Nucleus accumbens (tissue), 56 donors: ENCODE measurements at regions not wholly inside any gene's neighbourhood (a gene's known extent, or its start where the extent isn't known, plus 50 kb on each side); places are given as distances from the start of the nearest gene placed in this dataset.
A peak's percentile ranks its signal among the peaks of the same experiment; 100 is the strongest.

ENCODE experiments used
- DNase-seq, 56 donors: peaks; one replicate each; lab custom pipeline; 2025; lab: John Stamatoyannopoulos, UW

DNA sequence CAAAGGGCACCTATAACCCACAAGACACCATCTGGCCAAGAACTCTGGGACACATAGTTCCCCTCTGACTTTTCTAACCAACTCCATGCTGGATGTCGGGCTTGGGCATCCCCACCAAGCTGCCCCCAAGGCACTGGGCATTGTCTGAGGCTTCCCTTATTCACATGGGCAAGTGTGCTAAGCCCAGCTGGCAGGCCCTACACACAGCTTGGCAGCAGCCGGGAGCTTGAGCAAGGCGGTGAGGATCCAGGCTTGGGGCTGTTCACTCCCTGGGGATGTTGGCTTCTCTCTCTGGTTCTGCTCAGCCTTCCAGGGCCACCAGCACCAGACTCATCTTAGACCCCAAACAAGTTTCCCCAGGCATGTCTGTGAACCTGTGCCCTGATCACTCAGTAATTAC lies 138.3 kb upstream of the KAZN start:
- peak in 1 of 56 donors; percentile 3 for DNase-seq

DNA sequence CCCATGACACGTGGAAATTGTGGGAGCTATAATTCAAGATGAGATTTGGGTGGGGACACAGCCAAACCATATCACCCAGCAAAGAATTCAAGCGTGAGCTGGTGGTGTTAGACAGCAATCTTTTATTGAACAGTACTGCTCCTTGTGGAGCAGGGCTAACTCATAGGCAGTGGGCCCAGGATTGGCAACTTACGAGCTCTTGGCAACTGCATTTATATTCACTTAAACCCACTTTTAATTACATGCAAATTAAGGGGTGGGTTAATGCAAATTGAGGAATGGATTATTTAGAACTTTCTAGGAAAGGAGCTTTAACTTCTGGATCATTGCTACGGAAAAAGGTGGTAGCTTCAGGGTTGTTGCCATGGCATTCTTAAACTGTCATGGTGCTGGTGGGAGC lies 135.6 kb upstream of the KAZN start:
- DNase-seq = no peak

DNA sequence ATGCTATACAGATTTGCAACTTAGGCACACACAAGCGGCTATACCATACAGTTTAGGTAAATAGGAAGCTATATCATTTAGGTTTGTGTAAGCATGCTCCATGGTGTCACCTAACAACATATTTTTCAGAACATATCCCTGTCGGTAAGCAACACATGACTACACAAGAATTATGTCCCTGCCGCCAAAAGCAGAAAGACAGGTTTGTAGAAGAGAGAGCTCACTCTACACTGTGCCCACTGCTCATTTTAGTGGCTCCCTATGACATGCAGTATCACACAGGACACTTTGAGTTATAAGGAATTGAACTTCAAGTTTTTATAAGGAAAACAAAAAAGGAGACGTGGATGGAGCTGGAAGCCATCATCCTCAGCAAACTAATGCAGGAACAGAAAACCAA lies 132.5 kb upstream of the KAZN start:
- no peak for DNase-seq

- DNase-seq = no peak
These were observed 131.4 kb upstream of the KAZN start for GRCh38 chr1:14467112-14467511.

DNA sequence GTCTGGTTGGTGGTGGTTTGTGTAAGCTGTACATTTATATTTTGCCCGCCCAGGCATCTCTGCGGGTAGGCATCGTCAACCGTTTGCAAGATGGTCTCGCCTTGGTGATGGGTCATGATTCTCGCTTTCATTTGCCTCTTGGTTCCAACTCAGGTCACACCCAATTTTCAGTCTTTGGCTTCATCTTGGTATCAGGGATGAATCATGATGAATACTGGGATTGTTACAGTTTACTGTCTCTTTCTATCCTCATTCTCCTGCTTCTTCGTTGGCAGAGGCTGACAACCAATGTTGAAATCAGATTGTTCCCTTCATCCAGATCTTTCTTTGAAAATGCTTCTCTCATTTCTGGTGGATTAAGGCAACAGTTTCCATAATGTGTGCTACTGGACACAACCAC lies 129.7 kb upstream of the KAZN start:
- no peak for DNase-seq

DNA sequence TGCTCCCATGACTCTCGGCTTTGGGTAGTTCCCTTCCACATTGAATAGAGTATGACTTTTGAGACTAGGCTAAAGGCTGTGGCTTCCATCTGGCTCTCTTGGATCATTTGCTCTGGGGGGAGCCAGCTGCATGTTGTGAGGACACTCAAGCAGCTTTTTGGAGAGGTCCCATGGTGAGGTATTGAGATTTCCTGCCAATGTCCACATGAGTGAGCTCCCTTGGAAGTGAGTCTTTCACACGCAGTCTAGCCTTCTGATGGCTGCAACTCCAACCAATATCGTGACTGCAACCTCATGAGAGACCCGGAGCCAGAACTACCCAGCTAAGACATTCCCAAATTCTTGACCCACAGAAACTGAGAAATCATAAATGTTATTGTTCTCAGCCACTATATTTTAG lies 127.7 kb upstream of the KAZN start:
- no peak for DNase-seq

DNA sequence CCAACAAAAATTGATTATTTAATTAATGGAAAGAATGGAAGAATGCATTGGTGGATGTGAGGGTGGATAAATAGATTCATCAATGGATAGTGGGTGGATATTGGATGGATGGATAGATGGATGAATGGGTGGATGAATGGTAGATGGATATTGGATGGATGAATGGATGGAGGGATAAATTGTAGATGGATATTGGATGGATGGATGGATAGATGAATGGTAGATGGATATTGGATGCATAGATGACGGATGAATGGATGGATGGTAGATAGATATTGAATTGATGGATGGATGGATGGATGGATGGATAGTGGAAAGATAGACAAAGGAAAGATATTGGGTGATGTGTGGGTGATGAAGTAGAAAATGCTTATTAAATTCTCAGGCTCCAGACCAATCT lies 123.6 kb upstream of the KAZN start:
- no peak for DNase-seq

GRCh38 chr1:14476170-14476955 lies 122.1 kb upstream of the KAZN start:
- DNase-seq = no peak

DNA sequence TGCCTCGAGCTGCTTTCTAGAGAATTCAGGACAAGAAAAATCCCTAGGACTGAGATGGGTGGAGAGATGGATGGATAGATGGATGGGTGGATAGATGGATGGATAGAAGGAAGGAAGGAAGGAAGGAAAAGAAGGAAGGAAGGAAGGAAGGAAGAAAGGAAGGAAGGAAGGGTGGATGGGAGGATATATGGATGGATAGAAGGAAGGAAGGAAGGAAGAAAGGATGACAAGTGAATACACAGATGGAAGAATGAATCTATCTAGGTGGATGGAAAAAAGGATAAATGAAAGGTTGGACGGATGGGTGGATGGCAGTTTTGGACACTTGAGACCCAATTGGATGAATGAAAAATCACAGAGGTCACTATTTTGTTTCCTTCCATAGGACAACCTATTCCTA lies 120.4 kb upstream of the KAZN start:
- DNase-seq = no peak

DNA sequence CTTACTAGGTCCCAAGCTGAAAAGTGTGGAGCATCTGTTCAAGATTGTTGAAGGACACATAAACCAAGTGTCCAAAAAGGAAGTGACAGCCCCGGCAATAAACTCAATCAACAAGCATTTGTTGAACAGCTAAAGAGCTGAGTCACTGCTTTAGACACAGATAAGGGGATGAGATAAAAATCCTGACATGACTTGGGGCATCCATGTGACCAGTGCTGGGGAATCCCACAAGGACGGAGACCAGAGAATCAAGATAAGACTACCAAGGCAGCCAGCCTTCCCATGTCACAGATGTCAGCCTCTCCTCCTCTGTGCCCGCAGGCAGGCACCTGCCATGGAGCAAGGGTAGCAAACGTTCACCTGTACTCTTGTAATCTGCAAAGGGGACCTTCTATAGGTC lies 118.6 kb upstream of the KAZN start:
- DNase-seq = no peak

DNA sequence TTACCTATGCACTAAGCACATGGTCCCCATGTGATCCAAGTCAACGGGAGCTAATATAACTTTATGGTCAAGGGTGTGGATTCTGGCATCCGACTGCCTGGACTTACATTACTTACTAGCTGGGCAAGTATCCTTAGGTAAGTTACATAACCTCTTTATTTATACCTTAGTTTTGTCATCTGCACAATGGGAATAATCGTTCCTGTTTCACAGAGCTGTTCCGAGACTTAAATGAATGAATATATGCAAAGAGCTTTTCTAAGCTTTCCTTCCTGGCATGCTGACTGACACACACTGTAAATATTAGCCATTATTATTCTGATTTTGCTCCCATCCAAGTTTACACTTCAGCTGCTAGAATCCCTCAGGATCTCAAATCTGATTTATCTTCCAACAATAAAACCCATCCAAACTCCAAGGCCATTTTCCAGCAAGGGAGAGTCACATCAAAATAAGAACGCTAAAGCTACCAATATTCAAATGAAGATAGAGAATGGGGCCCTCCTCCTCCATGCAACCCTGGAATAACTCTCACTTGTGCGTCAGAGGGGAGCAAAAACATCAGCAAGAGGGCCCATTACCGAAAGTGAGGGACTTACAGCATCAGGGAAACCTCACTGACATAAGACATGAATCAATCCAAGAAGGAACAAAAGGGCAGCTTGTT lies 115.6 kb upstream of the KAZN start:
- DNase-seq = no peak

GRCh38 chr1:14485285-14485684 lies 113.2 kb upstream of the KAZN start:
- DNase-seq = no peak

DNA sequence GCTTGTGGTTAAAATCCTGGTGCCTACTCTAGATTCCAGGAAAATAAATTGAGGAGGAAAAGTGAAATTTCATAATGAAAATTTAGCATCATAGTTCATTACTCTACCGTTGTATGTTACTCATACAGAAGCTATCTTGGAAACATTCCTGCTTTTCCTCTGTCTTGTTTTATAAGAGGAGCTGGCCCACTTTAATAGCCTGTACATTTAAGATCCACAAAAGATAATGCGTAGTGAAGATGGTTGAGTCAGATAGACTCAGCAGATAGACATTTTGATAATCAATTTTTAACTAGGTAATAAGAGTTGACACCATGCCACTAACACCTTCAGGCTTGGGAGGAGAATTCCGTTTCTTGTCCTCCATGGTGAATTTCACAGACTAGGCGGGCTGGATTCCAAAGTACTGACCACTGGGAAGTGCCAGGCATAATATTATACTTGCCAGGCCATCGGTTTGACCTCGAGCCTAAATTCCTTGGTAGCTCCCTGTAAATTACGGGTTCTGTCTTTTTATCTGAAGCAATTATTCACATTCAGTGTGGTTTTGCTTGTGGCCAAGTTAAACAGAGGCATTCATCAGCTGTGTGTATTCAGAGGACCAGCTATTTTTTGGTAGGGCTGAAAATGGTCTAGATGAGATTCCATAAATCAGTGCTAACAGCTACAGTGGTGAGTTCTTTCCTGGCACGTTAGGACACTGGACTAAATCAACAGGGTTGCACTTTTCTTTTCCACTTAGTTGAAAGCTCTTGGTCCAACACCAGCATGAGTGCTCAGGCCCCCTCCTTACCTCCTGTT lies 111.9 kb upstream of the KAZN start:
- DNase-seq = no peak

- DNase-seq = no peak
These were observed 110.8 kb upstream of the KAZN start for GRCh38 chr1:14487671-14488070.

DNA sequence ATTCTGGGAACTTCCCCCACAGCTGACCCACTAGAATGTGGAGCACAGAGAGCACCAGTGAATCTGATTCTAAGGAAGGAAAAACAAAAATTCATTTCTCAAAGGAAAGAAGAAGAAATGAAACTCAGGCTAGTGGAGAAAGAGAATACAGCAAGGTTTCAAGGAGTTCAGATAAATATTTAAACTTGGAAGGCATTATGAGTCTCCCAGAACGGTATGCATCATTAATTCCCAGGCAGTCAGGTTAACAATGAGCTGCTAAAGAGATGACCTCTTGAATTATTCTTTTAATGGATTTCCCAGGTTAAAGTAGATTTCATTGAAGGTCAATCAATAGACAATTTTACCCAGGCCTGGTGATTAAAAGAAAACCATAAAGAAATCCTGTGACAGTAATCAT lies 103.6 kb upstream of the KAZN start:
- no peak for DNase-seq

GRCh38 chr1:14495381-14495780 lies 103.1 kb upstream of the KAZN start:
- DNase-seq = no peak

DNA sequence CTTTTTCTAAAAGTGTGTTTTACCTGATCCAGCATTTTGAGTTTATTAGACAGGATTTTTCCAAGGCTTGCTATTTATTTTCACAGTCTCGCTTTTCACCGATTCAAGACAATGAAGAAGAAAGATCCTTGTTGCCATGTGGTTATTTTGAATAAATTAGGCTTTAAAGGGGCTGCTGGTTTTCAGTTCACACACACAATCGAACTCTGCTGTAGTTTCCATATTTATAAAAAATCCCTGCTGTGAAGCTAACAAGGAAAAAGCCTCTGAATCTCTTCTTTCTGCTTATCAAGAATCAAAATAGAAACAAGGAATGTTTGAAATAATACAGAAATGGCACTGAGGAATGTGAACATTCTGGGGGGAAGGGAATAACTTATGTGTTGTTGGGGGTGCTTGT lies 102.5 kb upstream of the KAZN start:
- DNase-seq = no peak

DNA sequence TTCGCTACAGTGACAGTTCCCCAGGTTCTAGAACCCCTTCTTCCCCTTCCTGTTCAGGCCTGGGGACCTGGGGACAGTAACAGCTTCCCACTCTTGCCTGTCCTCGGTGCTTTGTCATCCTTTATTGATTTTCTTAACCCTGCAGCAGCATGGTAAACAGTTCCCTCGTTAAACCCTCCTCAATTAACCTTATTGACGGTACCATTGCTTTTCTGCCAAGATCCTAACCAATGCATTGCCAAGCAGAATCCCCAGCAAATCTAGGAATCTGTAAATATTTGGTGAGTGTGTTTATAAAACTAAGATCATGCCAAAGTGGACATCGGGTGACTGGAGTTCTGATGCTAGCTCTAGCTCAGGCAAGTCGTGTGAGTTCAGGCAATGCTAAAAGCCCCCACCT lies 99.6 kb upstream of the KAZN start:
- no peak for DNase-seq

GRCh38 chr1:14499312-14500040 lies 99.0 kb upstream of the KAZN start:
- DNase-seq = no peak

- no peak for DNase-seq
These were observed 98.4 kb upstream of the KAZN start for GRCh38 chr1:14500041-14500440.

DNA sequence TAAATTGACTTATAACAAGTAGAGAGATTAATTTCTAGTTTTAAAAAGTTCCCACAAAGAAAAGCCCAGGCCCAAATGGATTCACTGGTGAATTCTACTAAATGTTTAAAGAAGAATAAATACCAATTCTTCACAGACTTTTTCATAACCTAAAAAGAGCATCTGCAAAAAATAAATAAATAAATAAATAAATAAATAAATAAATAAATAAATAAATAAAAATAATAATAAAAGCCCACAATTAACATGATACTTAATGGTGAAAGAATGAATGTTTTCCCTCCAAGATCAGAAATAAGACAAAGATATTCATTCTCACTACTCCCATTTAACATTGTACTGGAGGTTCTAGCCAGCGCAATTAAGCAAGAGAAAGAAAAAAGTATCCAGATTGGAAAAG lies 97.6 kb upstream of the KAZN start:
- DNase-seq = no peak
